ENCODE measurements at regions not wholly inside any gene's neighbourhood (a gene's known extent, or its start where the extent isn't known, plus 50 kb on each side); places are given as distances from the start of the nearest gene placed in this dataset.

DNA sequence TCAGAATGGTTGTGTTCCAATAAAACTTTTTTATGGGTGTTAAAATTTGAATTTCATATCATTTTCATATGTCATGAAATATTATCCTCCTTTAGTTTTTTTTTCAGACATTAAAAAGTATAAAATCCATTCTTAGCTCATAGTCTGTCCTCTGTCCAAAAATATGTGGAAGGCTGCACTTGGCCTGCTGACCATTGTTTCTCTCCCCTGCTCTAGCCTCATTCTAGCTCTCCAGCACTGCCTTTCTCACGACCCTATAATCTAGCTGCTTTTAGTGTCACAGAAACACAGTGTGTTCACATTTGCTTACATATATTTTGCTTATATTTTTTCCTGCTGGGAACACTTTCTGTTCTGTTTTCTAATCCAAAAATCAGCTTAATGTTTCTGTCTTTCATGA is 165.0 kb upstream of the ANK2 start:
- no peak for TF ChIP-seq CTCF (IDR thresholded peaks at IDR 0.05)

GRCh38 chr4:112885897-112886296 is 163.6 kb upstream of the ANK2 start:
- no peaks in the 10 kb centered on the region for H3K9me3 ChIP-seq
- intact Hi-C loops (cut with DNase I, micrococcal nuclease) = no loop called here
- H3K36me3 ChIP-seq (ENCODE audit: low read depth) = no peaks in the 10 kb centered on the region
- ATAC-seq (no peak), DNase-seq (no peak)
- TF ChIP-seq CTCF (IDR thresholded peaks at IDR 0.05) = no peak
- no peak overlapping the region for H3K4me3 ChIP-seq
- no peaks in the 10 kb centered on the region for H3K4me1 ChIP-seq (ENCODE audit: low read depth)

More for the DNA sequence above, 165.0 kb upstream of the ANK2 start:
- Histone ChIP-seq H3K4me1 (ENCODE audit: low read depth) (no peaks in the 10 kb centered on the region), H3K9me3 (no peaks in the 10 kb centered on the region), H3K4me3 (no peak overlapping the region), H3K36me3 (ENCODE audit: low read depth) (no peaks in the 10 kb centered on the region)
- DNase-seq (no peak), ATAC-seq (no peak)
- intact Hi-C loops (cut with DNase I, micrococcal nuclease) = no loop called here

GRCh38 chr4:112888622-112889021 is 160.8 kb upstream of the ANK2 start:
- no peak for TF ChIP-seq CTCF (IDR thresholded peaks at IDR 0.05)
- no peak for ATAC-seq
- H3K4me1 ChIP-seq (ENCODE audit: low read depth) = no peaks in the 10 kb centered on the region
- H3K4me3 ChIP-seq = no peak overlapping the region
- no peaks in the 10 kb centered on the region for H3K9me3 ChIP-seq
- H3K36me3 ChIP-seq (ENCODE audit: low read depth) = no peaks in the 10 kb centered on the region
- intact Hi-C loops (cut with DNase I, micrococcal nuclease) = no loop called here
- DNase-seq = no peak

- Histone ChIP-seq H3K36me3 (ENCODE audit: low read depth) (no peaks in the 10 kb centered on the region), H3K4me3 (no peak overlapping the region), H3K9me3 (no peaks in the 10 kb centered on the region), H3K4me1 (ENCODE audit: low read depth) (no peaks in the 10 kb centered on the region)
- intact Hi-C loops (cut with DNase I, micrococcal nuclease) = no loop called here
- ATAC-seq (no peak), DNase-seq (no peak)
- no peak for TF ChIP-seq CTCF (IDR thresholded peaks at IDR 0.05)
Observed at GRCh38 chr4:112889199-112889598, 160.3 kb upstream of the ANK2 start.

DNA sequence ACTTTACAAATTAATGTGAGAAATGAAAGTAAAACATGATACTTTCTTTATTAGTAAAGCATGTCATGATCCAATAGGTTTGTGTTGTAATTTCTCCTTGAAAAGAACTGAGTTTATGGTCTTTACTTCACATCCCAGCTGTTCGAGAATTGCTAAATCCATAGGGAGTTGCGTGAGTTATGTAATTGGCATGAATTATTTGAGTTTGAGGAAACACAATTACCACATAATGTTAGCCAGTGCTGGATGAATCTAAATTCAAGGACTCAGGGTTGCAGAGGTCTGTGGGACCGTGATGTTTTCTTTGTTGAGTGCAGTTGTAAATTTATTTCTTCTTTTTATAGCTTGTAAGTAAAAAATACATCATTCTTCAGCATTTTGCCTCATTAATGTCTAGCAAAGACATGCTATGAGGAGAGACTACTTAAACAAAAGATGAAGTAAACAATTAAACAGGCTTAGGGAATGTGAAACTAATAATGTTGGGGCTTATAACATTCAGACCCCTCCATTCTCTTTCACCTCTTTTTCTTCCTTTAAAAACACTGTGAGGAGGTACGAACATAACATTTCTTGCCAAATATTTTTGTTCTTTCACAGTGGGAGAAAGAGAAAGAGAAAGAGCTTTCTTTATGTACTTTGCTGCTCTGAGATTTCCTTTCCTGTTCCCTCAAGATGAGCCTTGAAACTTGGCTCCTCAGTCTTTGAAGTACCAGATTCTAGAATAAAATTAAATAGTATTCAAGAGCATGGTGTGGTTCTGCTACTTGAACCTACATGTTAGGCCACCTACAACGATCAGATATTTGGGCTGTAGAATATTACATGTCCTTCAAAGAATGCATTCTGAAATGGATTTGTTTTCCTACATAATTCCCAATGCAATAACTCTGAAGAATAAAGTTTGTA is 159.6 kb upstream of the ANK2 start:
- Histone ChIP-seq H3K9me3 (no peaks in the 10 kb centered on the region), H3K4me3 (no peak overlapping the region), H3K4me1 (ENCODE audit: low read depth) (no peaks in the 10 kb centered on the region), H3K36me3 (ENCODE audit: low read depth) (no peaks in the 10 kb centered on the region)
- intact Hi-C loops (cut with DNase I, micrococcal nuclease) = no loop called here
- ATAC-seq = no peak
- no peak for DNase-seq
- no peak for TF ChIP-seq CTCF (IDR thresholded peaks at IDR 0.05)
